ENCODE measurements at regions not wholly inside any gene's neighbourhood (a gene's known extent, or its start where the extent isn't known, plus 50 kb on each side); places are given as distances from the start of the nearest gene placed in this dataset.
A peak's percentile ranks its signal among the peaks of the same experiment; 100 is the strongest.

DNA sequence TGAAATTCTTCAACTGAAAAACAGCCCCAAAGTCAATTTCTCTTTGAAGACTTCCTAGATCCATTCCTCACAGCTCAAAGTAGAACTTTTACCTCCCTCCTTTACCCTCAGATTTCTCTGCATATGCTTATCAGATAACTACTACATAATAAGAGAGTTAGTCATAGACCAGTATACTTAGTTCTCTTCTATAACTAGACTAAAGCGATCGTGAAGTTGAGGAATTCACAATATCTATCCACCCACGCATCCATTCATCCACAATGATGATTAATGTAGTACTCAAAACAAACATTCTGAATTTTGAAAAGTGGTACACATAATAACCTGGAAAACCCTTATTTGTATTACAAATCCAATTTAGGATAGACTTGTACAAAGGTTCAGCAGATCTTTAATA, 800.9 kb upstream of the TENM4 start:
- no peak for TF ChIP-seq JUND (IDR thresholded peaks at IDR 0.05; ENCODE audit: low read depth)
- no peak for DNase-seq (ENCODE audit: low read depth in 1 of 2, low spot score in 1 of 2)
- in situ Hi-C loops (cut with HindIII; ENCODE audit: low pct_unique_long_range_greater_than_20kb, low sequenced_read_pairs): no loop called here

DNA sequence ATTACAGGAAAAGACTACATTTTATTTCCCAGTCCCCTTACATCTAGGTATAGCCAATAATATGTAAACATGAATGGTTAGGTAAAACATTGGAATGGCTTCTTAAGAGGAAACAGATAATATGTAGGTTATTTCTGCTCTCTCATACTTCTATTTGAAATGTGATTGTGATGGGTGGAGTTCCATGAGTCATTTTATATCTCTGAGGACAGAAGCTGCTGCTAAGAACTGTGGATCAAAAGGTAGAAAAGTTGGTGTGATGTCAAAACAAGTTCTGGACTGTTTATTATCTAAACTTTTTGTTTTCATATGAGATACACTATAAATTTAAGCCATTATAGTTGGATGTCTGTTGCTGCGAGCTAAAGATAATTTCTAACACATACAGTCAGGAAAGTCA, 799.4 kb upstream of the TENM4 start:
- no peak for DNase-seq (ENCODE audit: low read depth in 1 of 2, low spot score in 1 of 2)
- in situ Hi-C loops (cut with HindIII; ENCODE audit: low pct_unique_long_range_greater_than_20kb, low sequenced_read_pairs): no loop called here
- no peak for TF ChIP-seq JUND (IDR thresholded peaks at IDR 0.05; ENCODE audit: low read depth)

DNA sequence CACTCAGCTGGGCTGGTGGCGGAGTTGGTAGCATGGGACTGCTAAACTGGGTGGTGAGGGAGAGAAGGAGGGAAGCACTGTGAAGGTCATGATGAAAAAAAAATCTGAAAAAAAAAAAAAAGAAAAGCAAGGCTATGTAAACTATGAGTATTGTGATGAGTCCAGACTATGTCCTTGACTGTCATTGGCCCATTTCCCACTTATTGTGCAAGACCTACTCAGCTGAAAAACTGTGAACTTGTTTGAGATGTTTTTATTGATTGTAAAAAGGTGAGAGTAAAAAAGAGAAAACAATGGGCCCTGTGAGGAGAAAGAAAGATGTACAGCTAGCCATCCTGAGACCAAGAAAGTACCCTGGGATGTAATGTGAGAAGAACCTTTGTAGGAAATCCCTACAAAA, 798.4 kb upstream of the TENM4 start:
- TF ChIP-seq JUND (IDR thresholded peaks at IDR 0.05; ENCODE audit: low read depth): no peak
- no peak for DNase-seq (ENCODE audit: low read depth in 1 of 2, low spot score in 1 of 2)
- in situ Hi-C loops (cut with HindIII; ENCODE audit: low pct_unique_long_range_greater_than_20kb, low sequenced_read_pairs): no loop called here

DNA sequence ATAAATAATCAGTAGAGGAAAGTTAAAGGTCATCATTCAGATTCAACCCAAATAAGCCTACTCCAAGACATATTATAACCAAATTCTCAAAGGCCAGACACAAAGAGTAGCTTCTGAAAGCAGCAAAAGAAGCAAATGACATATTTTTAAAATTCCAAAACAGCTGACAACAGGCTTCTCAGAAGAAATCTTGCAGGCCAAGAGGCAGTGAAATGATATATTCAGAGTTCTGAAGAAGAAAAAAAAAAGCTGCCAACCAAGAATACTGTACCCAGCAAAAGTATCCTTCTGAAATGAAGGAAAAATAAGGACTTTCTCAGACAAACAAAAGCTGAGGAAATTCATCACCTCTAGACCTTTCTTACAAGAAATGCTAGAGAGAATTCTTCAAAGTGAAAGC, 787.1 kb upstream of the TENM4 start:
- TF ChIP-seq JUND (IDR thresholded peaks at IDR 0.05; ENCODE audit: low read depth): no peak
- in situ Hi-C loops (cut with HindIII; ENCODE audit: low pct_unique_long_range_greater_than_20kb, low sequenced_read_pairs): no loop called here
- no peak for DNase-seq (ENCODE audit: low read depth in 1 of 2, low spot score in 1 of 2)

DNA sequence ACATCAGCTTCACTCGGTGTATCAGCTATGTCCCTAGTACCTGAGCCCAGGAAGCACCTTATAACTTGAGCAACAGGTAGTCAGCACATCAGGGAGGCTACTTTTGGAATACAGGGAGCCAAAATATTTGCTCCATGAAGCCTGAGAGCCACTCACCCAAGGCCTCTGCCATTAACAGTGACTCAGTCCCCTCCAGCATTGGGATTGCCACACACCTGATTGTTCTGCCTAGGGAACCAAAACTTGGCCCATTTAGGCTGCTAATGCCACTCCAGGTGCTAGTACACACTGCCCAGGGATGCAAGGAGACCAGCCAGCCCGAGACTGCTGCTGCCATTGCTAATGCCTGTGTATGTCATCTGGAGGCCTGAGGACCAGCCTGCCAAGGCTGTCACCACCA, 773.6 kb upstream of the TENM4 start:
- DNase-seq (ENCODE audit: low read depth in 1 of 2, low spot score in 1 of 2): no peak
- no peak for TF ChIP-seq JUND (IDR thresholded peaks at IDR 0.05; ENCODE audit: low read depth)
- in situ Hi-C loops (cut with HindIII; ENCODE audit: low pct_unique_long_range_greater_than_20kb, low sequenced_read_pairs): no loop called here

DNA sequence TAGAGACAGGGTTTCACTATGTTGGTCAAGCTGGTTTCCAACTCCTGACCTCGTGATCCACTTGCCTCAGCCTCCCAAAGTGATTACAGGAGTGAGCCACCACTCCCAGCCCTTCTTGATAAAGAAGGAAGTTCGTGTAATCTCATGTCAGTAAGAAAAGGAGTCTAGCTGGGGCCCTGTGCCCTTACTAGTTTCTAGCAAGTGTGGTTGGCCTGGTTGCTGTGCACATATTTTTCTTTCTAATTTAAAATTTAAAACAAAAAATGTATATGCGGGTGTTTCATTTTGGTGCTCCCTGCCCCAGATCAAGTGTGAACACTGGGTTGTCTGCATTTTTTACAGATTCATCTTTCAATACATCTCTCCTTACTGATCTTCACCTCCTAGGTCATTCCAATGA, 770.8 kb upstream of the TENM4 start:
- TF ChIP-seq JUND (IDR thresholded peaks at IDR 0.05; ENCODE audit: low read depth): no peak
- DNase-seq (ENCODE audit: low read depth in 1 of 2, low spot score in 1 of 2): no peak
- in situ Hi-C loops (cut with HindIII; ENCODE audit: low pct_unique_long_range_greater_than_20kb, low sequenced_read_pairs): no loop called here

DNA sequence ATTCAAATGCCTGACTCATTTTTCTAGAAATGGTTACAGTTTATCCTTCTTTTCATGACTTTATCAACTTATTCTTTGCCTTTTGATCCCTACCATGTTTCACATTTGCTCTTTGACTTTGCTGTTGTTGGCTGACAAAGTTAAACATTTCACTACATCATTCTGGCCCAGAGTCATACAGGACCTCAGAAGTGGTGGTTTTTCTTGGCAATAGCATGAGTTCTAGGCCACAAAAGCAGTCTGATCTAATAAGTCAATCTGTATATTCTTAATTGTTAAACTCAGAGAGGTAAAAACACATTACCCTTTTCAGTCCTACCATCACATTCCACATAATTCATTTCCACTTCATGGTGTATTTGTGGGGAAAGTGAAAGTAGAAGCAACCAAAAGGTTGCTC, 763.2 kb upstream of the TENM4 start:
- no peak for DNase-seq (ENCODE audit: low read depth in 1 of 2, low spot score in 1 of 2)
- TF ChIP-seq JUND (IDR thresholded peaks at IDR 0.05; ENCODE audit: low read depth): no peak
- in situ Hi-C loops (cut with HindIII; ENCODE audit: low pct_unique_long_range_greater_than_20kb, low sequenced_read_pairs): no loop called here

DNA sequence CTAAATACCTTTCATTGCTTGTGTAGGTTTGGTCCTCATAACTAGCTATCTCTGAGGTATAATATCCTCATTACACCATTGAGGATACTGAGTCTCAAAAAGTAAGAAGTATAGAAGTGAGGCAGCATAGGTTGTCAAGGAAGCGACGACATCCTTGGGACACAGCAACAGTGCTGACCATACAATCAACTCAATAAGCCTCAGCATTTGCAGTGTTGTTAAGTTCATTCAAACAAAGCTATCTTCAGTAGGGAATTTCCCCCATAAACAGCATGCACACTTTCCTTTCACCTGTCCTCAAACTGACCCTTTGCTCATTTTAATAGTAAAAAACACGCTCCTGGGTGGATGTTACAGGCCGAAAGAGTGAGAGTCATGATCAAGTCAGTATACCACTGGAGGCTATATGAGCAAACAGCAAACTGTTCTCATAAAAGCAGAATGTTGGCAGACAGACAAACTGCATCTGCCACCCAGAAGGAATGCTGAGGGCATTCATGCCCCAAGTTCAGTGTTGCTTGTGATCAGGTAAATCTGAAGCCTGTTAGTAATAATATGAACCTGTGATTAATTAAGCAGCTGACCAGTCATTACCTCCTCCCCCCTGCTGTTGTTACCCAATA, 756.2 kb upstream of the TENM4 start:
- in situ Hi-C loops (cut with HindIII; ENCODE audit: low pct_unique_long_range_greater_than_20kb, low sequenced_read_pairs): no loop called here
- TF ChIP-seq JUND (IDR thresholded peaks at IDR 0.05; ENCODE audit: low read depth): no peak
- peak in 1 of 2 experiments; percentile 33 for DNase-seq (ENCODE audit: low read depth in 1 of 2, low spot score in 1 of 2)

DNA sequence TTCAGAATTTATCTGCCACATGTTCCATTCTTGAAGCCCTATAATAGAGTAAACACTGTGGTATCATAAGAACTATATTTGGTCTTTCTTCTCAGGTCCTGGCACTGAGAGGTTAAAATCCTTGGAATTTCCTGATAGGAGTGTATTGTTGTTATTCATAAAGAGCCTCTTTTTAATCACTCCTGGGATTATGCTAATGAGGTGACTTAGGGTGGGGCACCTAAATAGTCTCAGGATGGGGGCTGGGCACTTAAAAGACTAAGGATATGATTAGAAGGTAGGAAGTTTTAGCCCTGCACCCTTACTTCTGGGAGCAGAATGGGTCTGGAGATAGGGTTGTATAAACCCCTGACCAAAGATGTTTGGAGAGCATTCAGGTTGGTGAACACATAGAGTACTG, 755.2 kb upstream of the TENM4 start:
- DNase-seq (ENCODE audit: low read depth in 1 of 2, low spot score in 1 of 2): no peak

DNA sequence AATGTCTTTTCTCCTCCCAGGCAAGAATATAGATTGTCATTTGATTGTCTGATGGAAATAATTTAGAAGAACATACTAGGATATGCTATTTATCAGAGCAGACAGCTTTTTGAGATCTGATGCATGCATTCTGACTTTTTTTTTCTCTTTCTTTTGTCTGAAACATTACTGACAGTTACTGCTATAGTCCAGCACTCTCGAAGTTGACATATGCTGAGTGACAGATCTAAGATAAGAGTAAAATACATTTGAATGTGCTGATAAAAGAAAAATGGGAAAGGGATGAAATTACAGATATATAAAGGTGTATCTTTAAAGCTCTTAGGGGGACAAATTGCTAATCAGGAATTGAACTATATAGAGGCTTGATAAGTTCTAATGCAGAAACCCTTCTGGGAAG, 753.8 kb upstream of the TENM4 start:
- DNase-seq (ENCODE audit: low read depth in 1 of 2, low spot score in 1 of 2): no peak
- in situ Hi-C loops (cut with HindIII; ENCODE audit: low pct_unique_long_range_greater_than_20kb, low sequenced_read_pairs): no loop called here
- TF ChIP-seq JUND (IDR thresholded peaks at IDR 0.05; ENCODE audit: low read depth): no peak

More for the DNA sequence above, 755.2 kb upstream of the TENM4 start:
- no peak for TF ChIP-seq JUND (IDR thresholded peaks at IDR 0.05; ENCODE audit: low read depth)
- in situ Hi-C loops (cut with HindIII; ENCODE audit: low pct_unique_long_range_greater_than_20kb, low sequenced_read_pairs): no loop called here

DNA sequence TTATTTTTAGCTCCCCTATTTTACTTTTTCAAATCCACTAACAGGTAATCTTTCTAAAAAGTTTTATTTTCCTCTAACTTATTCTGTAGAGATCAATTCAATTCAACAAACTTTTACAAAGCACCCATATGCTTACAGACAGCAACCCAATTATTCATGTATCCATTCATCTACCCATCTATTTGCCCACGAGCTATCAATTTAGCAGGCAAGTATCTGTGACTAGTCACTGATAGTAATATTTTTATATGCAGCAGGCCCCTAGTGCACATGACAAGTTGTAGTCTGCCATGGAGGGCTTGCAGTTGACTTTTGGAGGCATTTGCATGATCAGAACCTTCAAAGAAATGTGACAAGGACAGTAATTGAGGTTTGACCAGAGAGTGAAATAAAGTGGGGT, 753.2 kb upstream of the TENM4 start:
- DNase-seq (ENCODE audit: low read depth in 1 of 2, low spot score in 1 of 2): no peak
- in situ Hi-C loops (cut with HindIII; ENCODE audit: low pct_unique_long_range_greater_than_20kb, low sequenced_read_pairs): no loop called here
- TF ChIP-seq JUND (IDR thresholded peaks at IDR 0.05; ENCODE audit: low read depth): no peak

DNA sequence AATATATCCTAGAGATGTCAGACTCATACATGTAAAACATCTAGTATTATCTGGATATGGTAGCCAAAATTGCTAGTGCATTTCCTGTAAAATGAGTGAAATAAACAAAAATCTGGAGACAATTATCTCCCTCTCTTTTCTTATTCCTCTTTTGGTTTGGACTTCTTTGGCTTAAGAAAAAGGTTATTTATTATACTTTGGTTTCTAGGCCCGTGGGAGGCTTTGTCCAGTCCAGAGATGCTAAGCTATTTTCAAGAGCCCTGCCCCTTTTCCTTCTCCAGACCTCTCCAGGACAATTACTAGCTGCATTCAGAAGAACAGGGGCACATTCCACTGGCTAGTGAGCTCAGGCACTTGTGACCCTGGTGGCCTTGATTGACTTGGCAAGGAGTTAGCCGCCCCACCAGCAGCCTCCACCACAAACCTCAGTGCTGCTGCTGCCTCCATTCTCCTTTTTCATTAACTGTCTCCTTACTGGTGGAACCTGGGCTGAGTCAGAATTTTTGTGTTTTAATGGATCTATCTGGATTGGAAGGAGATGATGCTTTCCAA, 747.3 kb upstream of the TENM4 start:
- no peak for TF ChIP-seq JUND (IDR thresholded peaks at IDR 0.05; ENCODE audit: low read depth)
- no peak for DNase-seq (ENCODE audit: low read depth in 1 of 2, low spot score in 1 of 2)
- in situ Hi-C loops (cut with HindIII; ENCODE audit: low pct_unique_long_range_greater_than_20kb, low sequenced_read_pairs): no loop called here

DNA sequence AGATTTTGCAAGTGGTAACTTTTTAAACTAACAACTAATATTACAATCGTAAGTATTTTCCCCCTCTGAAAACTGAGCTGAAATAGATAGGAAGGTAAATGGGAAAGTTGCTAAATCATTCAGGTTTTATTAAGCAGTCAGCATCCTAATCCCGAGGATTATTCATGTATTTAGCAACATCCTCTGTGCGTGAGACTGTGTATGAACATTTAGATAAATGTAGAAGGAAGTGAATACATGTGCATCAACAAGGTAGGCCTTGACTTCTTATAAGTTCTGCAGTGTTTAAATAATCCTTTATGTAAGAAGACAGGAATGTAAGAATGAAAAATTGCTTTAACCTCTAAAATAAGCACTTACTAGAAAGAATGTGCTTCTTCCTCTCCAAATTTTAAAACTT, 745.9 kb upstream of the TENM4 start:
- no peak for DNase-seq (ENCODE audit: low read depth in 1 of 2, low spot score in 1 of 2)
- TF ChIP-seq JUND (IDR thresholded peaks at IDR 0.05; ENCODE audit: low read depth): no peak
- in situ Hi-C loops (cut with HindIII; ENCODE audit: low pct_unique_long_range_greater_than_20kb, low sequenced_read_pairs): no loop called here

DNA sequence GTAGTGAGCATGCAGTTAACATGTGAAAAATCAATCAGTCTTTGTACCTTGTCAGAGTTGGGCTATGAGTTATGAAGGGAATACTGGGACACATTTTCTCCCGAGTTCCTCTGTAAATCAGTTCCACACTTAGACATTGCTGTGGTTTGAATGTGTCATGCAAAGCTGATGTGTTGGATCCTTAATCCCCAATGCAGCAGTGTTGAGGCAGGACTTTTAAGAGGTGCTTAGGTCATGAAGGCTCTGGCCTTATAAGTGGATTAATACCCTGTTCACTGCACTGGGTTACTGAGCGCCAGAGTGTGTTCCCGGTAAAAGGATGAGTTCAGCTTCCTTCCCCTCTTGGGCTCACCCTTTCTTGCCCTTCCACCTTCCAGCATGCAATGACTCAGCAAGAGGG, 742.1 kb upstream of the TENM4 start:
- no peak for DNase-seq (ENCODE audit: low read depth in 1 of 2, low spot score in 1 of 2)
- in situ Hi-C loops (cut with HindIII; ENCODE audit: low pct_unique_long_range_greater_than_20kb, low sequenced_read_pairs): no loop called here
- no peak for TF ChIP-seq JUND (IDR thresholded peaks at IDR 0.05; ENCODE audit: low read depth)
